DOHH2 (cell line): ENCODE measurements at regions not wholly inside any gene's neighbourhood (a gene's known extent, or its start where the extent isn't known, plus 50 kb on each side); places are given as distances from the start of the nearest gene placed in this dataset.

ENCODE experiments used
- H3F3A ChIP-seq: fragments of 200-600 bp; sonication (generic), shearing (Covaris generic); 2 replicates; pipeline ENCODE4 v1.6.0; 2016; ENCODE audit warnings: antibody characterized with exemption, mild to moderate bottlenecking; ENCODE audit not compliant: control insufficient read depth, insufficient read depth
- H3K27ac ChIP-seq: fragments of 200-600 bp; sonication (generic); 2 replicates; pipeline ENCODE4 v1.5.1; 2014; ENCODE audit warnings: low read depth, mild to moderate bottlenecking, low read length, moderate library complexity
- H3K27me3 ChIP-seq: fragments of 200-600 bp; sonication (generic); 2 replicates; pipeline ENCODE4 v1.6.1; 2014; ENCODE audit warnings: mild to moderate bottlenecking, low read length, mixed read lengths; ENCODE audit not compliant: control insufficient read depth
- H3K36me3 ChIP-seq: fragments of 200-600 bp; sonication (generic); 2 replicates; pipeline ENCODE4 v1.6.1; 2014; ENCODE audit warnings: mild to moderate bottlenecking, low read length, moderate library complexity, mixed read lengths; ENCODE audit not compliant: control insufficient read depth
- H3K4me1 ChIP-seq: fragments of 200-600 bp; sonication (generic); 2 replicates; pipeline ENCODE4 v1.6.1; 2014; ENCODE audit warnings: mild to moderate bottlenecking, low read length, mixed read lengths; ENCODE audit not compliant: control insufficient read depth
- H3K4me2 ChIP-seq: fragments of 200-600 bp; sonication (generic); 2 replicates; pipeline ENCODE4 v1.6.0; 2014; ENCODE audit warnings: mild to moderate bottlenecking, low read length, moderate library complexity
- H3K4me3 ChIP-seq: fragments of 200-600 bp; sonication (generic); 2 replicates; pipeline ENCODE4 v1.5.1; 2014; ENCODE audit warnings: mild to moderate bottlenecking, low read length, mixed read lengths
- H3K79me2 ChIP-seq: fragments of 200-600 bp; sonication (generic); 2 replicates; pipeline ENCODE4 v1.6.1; 2014; ENCODE audit warnings: mild to moderate bottlenecking, low read length, mixed read lengths; ENCODE audit not compliant: control insufficient read depth
- H3K9me2 ChIP-seq: fragments of 200-600 bp; sonication (generic); replicated peaks from 2 replicates; pipeline ENCODE4 v1.6.1; 2014; ENCODE audit warnings: mild to moderate bottlenecking, low read length, mixed read lengths; ENCODE audit not compliant: control insufficient read depth
- H3K9me3 ChIP-seq: fragments of 200-600 bp; sonication (generic); 2 replicates; pipeline ENCODE4 v1.6.1; 2014; ENCODE audit warnings: antibody characterized with exemption, low read length, mixed read lengths; ENCODE audit not compliant: control insufficient read depth, insufficient read depth
- H4K20me1 ChIP-seq: fragments of 200-600 bp; sonication (generic); 2 replicates; pipeline ENCODE4 v1.6.0; 2014; ENCODE audit warnings: low read depth, mild to moderate bottlenecking, antibody characterized with exemption, low read length, moderate library complexity; ENCODE audit not compliant: control insufficient read depth, insufficient read depth
- CTCF ChIP-seq: fragments of 200-600 bp; sonication (generic); IDR thresholded peaks from one replicate; pipeline ENCODE4 v1.5.1; 2014; ENCODE audit warnings: antibody characterized with exemption, mild to moderate bottlenecking, low read depth, low read length; ENCODE audit not compliant: poor library complexity, severe bottlenecking
- EZH2phosphoT487 ChIP-seq: fragments of 200-600 bp; sonication (generic); IDR thresholded peaks from 2 replicates; pipeline ENCODE4 v1.6.1; 2017; ENCODE audit warnings: borderline replicate concordance, mild to moderate bottlenecking, antibody characterized with exemption, low read length, moderate library complexity, mixed read lengths

GRCh38 chrX:139224953-139225665, 305.4 kb upstream of the F9 start:
- no peaks in the 10 kb centered on the region for H3K4me1 ChIP-seq
- H3K79me2 ChIP-seq = no peaks in the 10 kb centered on the region
- H3K9me2 ChIP-seq = no peaks in the 10 kb centered on the region
- H3K9me3 ChIP-seq = no peaks in the 10 kb centered on the region
- no peak for TF ChIP-seq EZH2phosphoT487
- TF ChIP-seq CTCF = no peak
- no peaks in the 10 kb centered on the region for H3F3A ChIP-seq
- H3K4me3 ChIP-seq = no peak overlapping the region
- H3K4me2 ChIP-seq = no peak overlapping the region
- H4K20me1 ChIP-seq = no peaks in the 10 kb centered on the region
- H3K36me3 ChIP-seq = no peaks in the 10 kb centered on the region
- H3K27me3 ChIP-seq = no peaks in the 10 kb centered on the region
- H3K27ac ChIP-seq = no peak overlapping the region

DNA sequence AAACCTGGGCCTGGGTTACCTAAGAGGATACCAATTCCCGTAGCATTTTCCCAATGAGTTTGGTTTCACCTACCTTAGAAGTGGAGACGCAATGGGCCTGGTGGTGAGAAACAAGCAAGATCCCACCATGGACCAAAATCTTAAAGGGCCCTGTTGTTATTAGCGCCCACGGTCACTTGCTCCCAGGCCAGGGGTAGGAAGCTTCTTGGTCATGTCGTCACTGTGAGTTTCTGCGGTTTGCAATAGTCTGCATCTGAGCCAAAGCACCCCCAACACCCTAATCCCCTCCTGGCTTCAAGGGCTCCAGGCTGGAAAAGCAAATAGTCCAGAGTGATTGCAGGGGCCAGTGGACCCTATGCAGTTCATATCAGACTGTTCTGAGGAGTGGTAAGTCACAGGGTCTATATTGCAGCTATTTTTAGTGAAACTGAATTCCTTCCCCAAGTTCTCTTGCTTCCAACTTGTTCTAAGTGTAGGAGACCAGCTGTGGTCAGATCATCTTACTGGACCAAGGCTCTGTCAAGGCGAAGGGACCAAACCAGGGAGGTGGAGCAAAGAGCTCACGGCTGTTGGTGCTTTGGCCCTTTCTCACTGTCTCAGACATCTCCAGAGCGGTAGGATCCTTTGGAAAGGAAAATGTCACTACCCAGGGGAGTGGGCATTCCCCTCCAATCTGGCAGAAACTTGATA, 307.9 kb upstream of the F9 start:
- Histone ChIP-seq H3K9me3 (no peaks in the 10 kb centered on the region), H3K79me2 (no peaks in the 10 kb centered on the region), H3K4me3 (no peak overlapping the region), H3K9me2 (no peaks in the 10 kb centered on the region), H3K4me1 (no peaks in the 10 kb centered on the region), H3K4me2 (no peak overlapping the region), H3K36me3 (no peaks in the 10 kb centered on the region), H4K20me1 (no peaks in the 10 kb centered on the region), H3K27me3 (no peaks in the 10 kb centered on the region), H3F3A (no peaks in the 10 kb centered on the region), H3K27ac (no peak overlapping the region)
- TF ChIP-seq EZH2phosphoT487 (no peak), CTCF (no peak)

- H3K4me3 ChIP-seq = no peak overlapping the region
- no peaks in the 10 kb centered on the region for H3F3A ChIP-seq
- H3K27ac ChIP-seq = no peak overlapping the region
- no peaks in the 10 kb centered on the region for H3K4me1 ChIP-seq
- H3K36me3 ChIP-seq = no peaks in the 10 kb centered on the region
- H3K9me2 ChIP-seq = no peaks in the 10 kb centered on the region
- no peak overlapping the region for H3K4me2 ChIP-seq
- H3K27me3 ChIP-seq = no peaks in the 10 kb centered on the region
- no peaks in the 10 kb centered on the region for H4K20me1 ChIP-seq
- no peaks in the 10 kb centered on the region for H3K9me3 ChIP-seq
- TF ChIP-seq CTCF = no peak
- TF ChIP-seq EZH2phosphoT487 = no peak
- H3K79me2 ChIP-seq = no peaks in the 10 kb centered on the region
Observed at GRCh38 chrX:139213241-139213709, 317.3 kb upstream of the F9 start.
